Kidney (tissue), 13 donors: ENCODE measurements at regions not wholly inside any gene's neighbourhood (a gene's known extent, or its start where the extent isn't known, plus 50 kb on each side); places are given as distances from the start of the nearest gene placed in this dataset.

Experiments used
- DNase-seq, 5 donors: peaks; one replicate each; pipeline ENCODE4 v3.0.0-alpha.2; 2013 to 2020
- FAIRE-seq: peaks from 2 replicates; lab custom pipeline; 2012; peaks lifted over from hg19 to GRCh38; lab: Jason Lieb, UNC
- H3K27ac ChIP-seq, 2 donors: one replicate each; pipeline ENCODE4 v1.7.0; 2013; ENCODE audit warnings: low read depth in 2 of 2, low read length in 2 of 2, inconsistent platforms in 1 of 2
- H3K27me3 ChIP-seq: one replicate; pipeline ENCODE4 v1.7.1; 2013; ENCODE audit warnings: low read length, inconsistent platforms; ENCODE audit not compliant: control insufficient read depth, insufficient read depth
- H3K36me3 ChIP-seq, 3 donors: one replicate each; pipeline versions ENCODE4 v1.7.0 to v1.7.1; 2013; ENCODE audit warnings: low read length in 3 of 3, control low read depth in 1 of 3, inconsistent platforms in 1 of 3; ENCODE audit not compliant: insufficient read depth in 3 of 3, control insufficient read depth in 2 of 3
- H3K4me1 ChIP-seq, 3 donors: one replicate each; pipeline versions ENCODE4 v1.7.0 to v1.7.1; 2013; ENCODE audit warnings: low read length in 3 of 3, inconsistent platforms in 1 of 3, low read depth in 1 of 3; ENCODE audit not compliant: control insufficient read depth in 2 of 3, insufficient read depth in 2 of 3
- H3K4me3 ChIP-seq, 3 donors: one replicate each; pipeline versions ENCODE4 v1.7.0 to v1.8.1; 2013; ENCODE audit warnings: low read length in 3 of 3, control low read depth in 1 of 3, inconsistent platforms in 1 of 3
- H3K9ac ChIP-seq, 3 donors: one replicate each; pipeline versions ENCODE4 v1.7.0 to v1.7.1; 2013; ENCODE audit warnings: low read length in 3 of 3, control low read depth in 1 of 3, inconsistent platforms in 1 of 3
- H3K9me3 ChIP-seq, 3 donors: one replicate each; pipeline versions ENCODE4 v1.7.0 to v1.7.1; 2013; ENCODE audit warnings: low read length in 3 of 3, control low read depth in 1 of 3, inconsistent platforms in 1 of 3; ENCODE audit not compliant: control insufficient read depth in 2 of 3, insufficient read depth in 1 of 3
- intact Hi-C: fragments of 100-400 bp; cut with DNase I; formaldehyde crosslinking; loops from one replicate; pipeline ENCODE4 v1.11.1; 2022
- TF ChIP-seq, protein P1 (sequence below): IDR thresholded peaks from 3 replicates; pipeline ENCODE4 v1.5.1; 2012; ENCODE audit warnings: mild to moderate bottlenecking, moderate library complexity, borderline replicate concordance; ENCODE audit not compliant: insufficient read depth; ENCODE audit errors: extremely low read depth
- donor health status: control.
- donor health status: control.
- donor health status: control.
- donor health status: control.
- donor health status: control.
- donor health status: DM: yes; HTN: yes; CAD: no.
- donor health status: Normal renal cell carcinoma (clear cell type).

- TF ChIP-seq, protein P1, sequence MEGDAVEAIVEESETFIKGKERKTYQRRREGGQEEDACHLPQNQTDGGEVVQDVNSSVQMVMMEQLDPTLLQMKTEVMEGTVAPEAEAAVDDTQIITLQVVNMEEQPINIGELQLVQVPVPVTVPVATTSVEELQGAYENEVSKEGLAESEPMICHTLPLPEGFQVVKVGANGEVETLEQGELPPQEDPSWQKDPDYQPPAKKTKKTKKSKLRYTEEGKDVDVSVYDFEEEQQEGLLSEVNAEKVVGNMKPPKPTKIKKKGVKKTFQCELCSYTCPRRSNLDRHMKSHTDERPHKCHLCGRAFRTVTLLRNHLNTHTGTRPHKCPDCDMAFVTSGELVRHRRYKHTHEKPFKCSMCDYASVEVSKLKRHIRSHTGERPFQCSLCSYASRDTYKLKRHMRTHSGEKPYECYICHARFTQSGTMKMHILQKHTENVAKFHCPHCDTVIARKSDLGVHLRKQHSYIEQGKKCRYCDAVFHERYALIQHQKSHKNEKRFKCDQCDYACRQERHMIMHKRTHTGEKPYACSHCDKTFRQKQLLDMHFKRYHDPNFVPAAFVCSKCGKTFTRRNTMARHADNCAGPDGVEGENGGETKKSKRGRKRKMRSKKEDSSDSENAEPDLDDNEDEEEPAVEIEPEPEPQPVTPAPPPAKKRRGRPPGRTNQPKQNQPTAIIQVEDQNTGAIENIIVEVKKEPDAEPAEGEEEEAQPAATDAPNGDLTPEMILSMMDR, result no peak
- FAIRE-seq, result no peak
- Histone ChIP-seq H3K9me3 (no peaks in the 10 kb centered on the region), H3K9ac (no peak overlapping the region), H3K27me3 (no peaks in the 10 kb centered on the region), H3K27ac (no peak overlapping the region), H3K4me3 (no peak overlapping the region), H3K36me3 (no peaks in the 10 kb centered on the region), H3K4me1 (no peaks in the 10 kb centered on the region)
- no peak for DNase-seq
- intact Hi-C loops, result no loop called here
These were observed 289.3 kb upstream of the GOLIM4 start for GRCh38 chr3:168384990-168385389.

DNA sequence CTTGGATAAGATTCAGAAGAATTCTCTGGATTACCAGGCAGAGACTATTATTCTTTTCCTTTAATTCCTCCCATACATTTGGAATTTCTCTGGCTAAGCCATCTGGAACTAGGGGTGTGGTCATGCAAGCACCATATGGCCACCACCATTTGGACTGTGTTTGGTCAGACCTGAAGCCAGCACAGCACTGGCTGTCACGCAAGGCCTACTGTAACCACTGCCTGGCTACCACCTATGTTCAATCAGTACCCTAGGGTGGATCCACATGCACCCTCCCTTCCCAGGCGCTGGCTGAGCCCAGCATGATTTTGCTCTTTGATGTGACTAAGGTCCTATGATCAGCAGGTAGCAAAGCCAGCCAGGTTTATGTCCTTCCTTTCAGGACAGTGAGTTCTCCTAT lies 287.8 kb upstream of the GOLIM4 start:
- no peaks in the 10 kb centered on the region for H3K9me3 ChIP-seq
- H3K4me1 ChIP-seq, result no peaks in the 10 kb centered on the region
- H3K27ac ChIP-seq, result no peak overlapping the region
- FAIRE-seq (no peak), DNase-seq (no peak)
- no peaks in the 10 kb centered on the region for H3K36me3 ChIP-seq
- H3K9ac ChIP-seq, result no peak overlapping the region
- H3K27me3 ChIP-seq, result no peaks in the 10 kb centered on the region
- no peak overlapping the region for H3K4me3 ChIP-seq
- TF ChIP-seq, protein P1, result no peak
- intact Hi-C loops, result no loop called here

GRCh38 chr3:168371846-168372245 lies 276.1 kb upstream of the GOLIM4 start:
- intact Hi-C loops, result no loop called here
- Histone ChIP-seq H3K27ac (no peak overlapping the region), H3K9me3 (no peaks in the 10 kb centered on the region), H3K4me3 (no peak overlapping the region), H3K36me3 (no peaks in the 10 kb centered on the region), H3K27me3 (no peaks in the 10 kb centered on the region), H3K4me1 (no peaks in the 10 kb centered on the region), H3K9ac (no peak overlapping the region)
- DNase-seq (no peak), FAIRE-seq (no peak)
- TF ChIP-seq, protein P1, result no peak

GRCh38 chr3:168364967-168365366 lies 269.2 kb upstream of the GOLIM4 start:
- Histone ChIP-seq H3K36me3 (no peaks in the 10 kb centered on the region), H3K9me3 (no peaks in the 10 kb centered on the region), H3K9ac (no peak overlapping the region), H3K4me1 (no peaks in the 10 kb centered on the region), H3K27ac (no peak overlapping the region), H3K4me3 (no peak overlapping the region), H3K27me3 (no peaks in the 10 kb centered on the region)
- TF ChIP-seq, protein P1, result no peak
- DNase-seq (no peak), FAIRE-seq (no peak)
- intact Hi-C loops, result no loop called here
